NCI-H2081 treated with DMSO at 0.1 percent for 48 hours (cell line): ENCODE measurements at regions not wholly inside any gene's neighbourhood (a gene's known extent, or its start where the extent isn't known, plus 50 kb on each side); places are given as distances from the start of the nearest gene placed in this dataset.

Experiments used
- DNase-seq: peaks from one replicate; lab custom pipeline; 2025; lab: John Stamatoyannopoulos, UW

- no peak for DNase-seq
Measured at GRCh38 chr15:93649691-93650235, 560.8 kb upstream of the RGMA start.

- no peak for DNase-seq
Measured at GRCh38 chr15:93646193-93646592, 557.2 kb upstream of the RGMA start.

GRCh38 chr15:93645594-93645993, 556.6 kb upstream of the RGMA start:
- DNase-seq: no peak

GRCh38 chr15:93644595-93644994, 555.6 kb upstream of the RGMA start:
- no peak for DNase-seq

GRCh38 chr15:93640411-93640962, 551.5 kb upstream of the RGMA start:
- DNase-seq: no peak

- no peak for DNase-seq
Measured at GRCh38 chr15:93631958-93632618, 543.1 kb upstream of the RGMA start.

GRCh38 chr15:93619597-93619996, 530.6 kb upstream of the RGMA start:
- no peak for DNase-seq

GRCh38 chr15:93617443-93617842, 528.4 kb upstream of the RGMA start:
- DNase-seq: no peak

- no peak for DNase-seq
Measured at GRCh38 chr15:93614386-93615104, 525.5 kb upstream of the RGMA start.

- DNase-seq: no peak
Measured at GRCh38 chr15:93613386-93613785, 524.4 kb upstream of the RGMA start.

- DNase-seq: no peak
Measured at GRCh38 chr15:93612953-93613352, 523.9 kb upstream of the RGMA start.

GRCh38 chr15:93610944-93611343, 521.9 kb upstream of the RGMA start:
- DNase-seq: no peak

- DNase-seq: no peak
Measured at GRCh38 chr15:93608643-93609148, 519.7 kb upstream of the RGMA start.

GRCh38 chr15:93603550-93603949, 514.5 kb upstream of the RGMA start:
- no peak for DNase-seq

- no peak for DNase-seq
Measured at GRCh38 chr15:93587059-93587521, 498.1 kb upstream of the RGMA start.

GRCh38 chr15:93585012-93585411, 496.0 kb upstream of the RGMA start:
- DNase-seq: no peak

GRCh38 chr15:93583968-93584367, 495.0 kb upstream of the RGMA start:
- DNase-seq: no peak

GRCh38 chr15:93583552-93583951, 494.5 kb upstream of the RGMA start:
- no peak for DNase-seq

GRCh38 chr15:93570527-93570926, 481.5 kb upstream of the RGMA start:
- no peak for DNase-seq

GRCh38 chr15:93566762-93567161, 477.8 kb upstream of the RGMA start:
- DNase-seq: no peak

- DNase-seq: no peak
Measured at GRCh38 chr15:93565201-93565600, 476.2 kb upstream of the RGMA start.

GRCh38 chr15:93563218-93563617, 474.2 kb upstream of the RGMA start:
- no peak for DNase-seq
